ENCODE measurements at regions not wholly inside any gene's neighbourhood (a gene's known extent, or its start where the extent isn't known, plus 50 kb on each side); places are given as distances from the start of the nearest gene placed in this dataset.
"Not testable (repeated sequence)": the region's sequence is repeated elsewhere in the genome, so short reads cannot be mapped to it uniquely, and the experiment has no call there.

- TF ChIP-seq POLR2AphosphoS5 (IDR thresholded peaks at IDR 0.05); CTCF (IDR thresholded peaks at IDR 0.05); POLR2A (IDR thresholded peaks at IDR 0.05; ENCODE audit: low read depth): not testable (repeated sequence)
Observed at GRCh38 chr4:9683174-9683573, 98.3 kb upstream of the DRD5 start.
